Stomach (tissue), 4 donors: ENCODE measurements at regions not wholly inside any gene's neighbourhood (a gene's known extent, or its start where the extent isn't known, plus 50 kb on each side); places are given as distances from the start of the nearest gene placed in this dataset.

Experiments
- POLR2A ChIP-seq, 4 donors: fragments of 450-650 bp; IDR thresholded peaks; one replicate each; pipeline ENCODE4 v1.6.1; 2016; ENCODE audit warnings: antibody characterized with exemption in 4 of 4, control low read depth in 2 of 4, mild to moderate bottlenecking in 1 of 4, moderate library complexity in 1 of 4
- POLR2AphosphoS5 ChIP-seq, 3 donors: sonication (generic); formaldehyde crosslinking; IDR thresholded peaks; one replicate each; pipeline ENCODE4 v1.6.1; 2016; ENCODE audit warnings: antibody characterized with exemption in 3 of 3
- TF ChIP-seq, protein P1 (sequence below), 7 experiments: fragments of 450-650 bp in 4 of 7; fragments of 200-600 bp in 3 of 7; sonication (generic) in 3 of 7; IDR thresholded peaks; one replicate each; pipeline ENCODE4 v1.5.1; 2016 to 2019; ENCODE audit warnings: antibody characterized with exemption in 7 of 7, control low read depth in 2 of 7, mild to moderate bottlenecking in 1 of 7

DNA sequence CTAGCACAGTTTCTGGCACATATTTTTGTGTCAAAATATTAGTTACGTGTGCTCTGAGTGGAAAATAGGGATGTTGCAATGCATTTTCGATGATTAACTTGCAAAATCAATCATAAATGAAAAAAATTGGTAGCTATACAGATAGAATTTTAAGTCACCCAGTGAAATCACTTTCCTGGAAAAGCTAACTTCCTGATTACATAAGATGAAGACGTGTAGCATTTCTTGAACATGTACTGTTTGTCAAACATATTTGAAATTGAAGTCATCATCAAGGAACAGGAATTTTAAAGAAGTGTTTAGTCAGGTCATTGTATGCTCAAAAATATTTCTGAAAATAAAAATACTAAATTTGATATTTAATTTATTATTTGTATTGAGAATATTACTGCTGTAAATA, 977.7 kb downstream of the PLOD2 start:
- TF ChIP-seq, protein P1, sequence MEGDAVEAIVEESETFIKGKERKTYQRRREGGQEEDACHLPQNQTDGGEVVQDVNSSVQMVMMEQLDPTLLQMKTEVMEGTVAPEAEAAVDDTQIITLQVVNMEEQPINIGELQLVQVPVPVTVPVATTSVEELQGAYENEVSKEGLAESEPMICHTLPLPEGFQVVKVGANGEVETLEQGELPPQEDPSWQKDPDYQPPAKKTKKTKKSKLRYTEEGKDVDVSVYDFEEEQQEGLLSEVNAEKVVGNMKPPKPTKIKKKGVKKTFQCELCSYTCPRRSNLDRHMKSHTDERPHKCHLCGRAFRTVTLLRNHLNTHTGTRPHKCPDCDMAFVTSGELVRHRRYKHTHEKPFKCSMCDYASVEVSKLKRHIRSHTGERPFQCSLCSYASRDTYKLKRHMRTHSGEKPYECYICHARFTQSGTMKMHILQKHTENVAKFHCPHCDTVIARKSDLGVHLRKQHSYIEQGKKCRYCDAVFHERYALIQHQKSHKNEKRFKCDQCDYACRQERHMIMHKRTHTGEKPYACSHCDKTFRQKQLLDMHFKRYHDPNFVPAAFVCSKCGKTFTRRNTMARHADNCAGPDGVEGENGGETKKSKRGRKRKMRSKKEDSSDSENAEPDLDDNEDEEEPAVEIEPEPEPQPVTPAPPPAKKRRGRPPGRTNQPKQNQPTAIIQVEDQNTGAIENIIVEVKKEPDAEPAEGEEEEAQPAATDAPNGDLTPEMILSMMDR (IDR thresholded peaks at IDR 0.05), result no peak
- TF ChIP-seq POLR2A (IDR thresholded peaks at IDR 0.05) (no peak), POLR2AphosphoS5 (IDR thresholded peaks at IDR 0.05) (no peak)
